HK-2 (cell line): ENCODE measurements at regions not wholly inside any gene's neighbourhood (a gene's known extent, or its start where the extent isn't known, plus 50 kb on each side); places are given as distances from the start of the nearest gene placed in this dataset.
"Not testable (repeated sequence)": the region's sequence is repeated elsewhere in the genome, so short reads cannot be mapped to it uniquely, and the experiment has no call there.

Experiments
- DNase-seq: peaks from one replicate; pipeline ENCODE4 v3.0.0-alpha.2; 2018; ENCODE audit not compliant: unreplicated experiment

- DNase-seq: not testable (repeated sequence)
Measured at GRCh38 chr4:134622626-134623575, 421.3 kb upstream of the PABPC4L start.

GRCh38 chr4:134622199-134622598 is 420.6 kb upstream of the PABPC4L start:
- no peak for DNase-seq

- DNase-seq: not testable (repeated sequence)
Measured at GRCh38 chr4:134621715-134622114, 420.1 kb upstream of the PABPC4L start.

GRCh38 chr4:134610956-134611355 is 409.4 kb upstream of the PABPC4L start:
- no peak for DNase-seq

GRCh38 chr4:134610172-134610571 is 408.6 kb upstream of the PABPC4L start:
- no peak for DNase-seq

GRCh38 chr4:134601706-134602105 is 400.1 kb upstream of the PABPC4L start:
- no peak for DNase-seq

GRCh38 chr4:134591326-134591725 is 389.7 kb upstream of the PABPC4L start:
- no peak for DNase-seq

- DNase-seq: no peak
Measured at GRCh38 chr4:134585972-134586371, 384.4 kb upstream of the PABPC4L start.

- DNase-seq: no peak
Measured at GRCh38 chr4:134567461-134567860, 365.9 kb upstream of the PABPC4L start.

- DNase-seq: no peak
Measured at GRCh38 chr4:134560728-134561127, 359.1 kb upstream of the PABPC4L start.

GRCh38 chr4:134552063-134552462 is 350.5 kb upstream of the PABPC4L start:
- no peak for DNase-seq

GRCh38 chr4:134551348-134551747 is 349.8 kb upstream of the PABPC4L start:
- no peak for DNase-seq

GRCh38 chr4:134548052-134548628 is 346.6 kb upstream of the PABPC4L start:
- no peak for DNase-seq

GRCh38 chr4:134546279-134546678 is 344.7 kb upstream of the PABPC4L start:
- no peak for DNase-seq

- DNase-seq: peak; percentile 24
Measured at GRCh38 chr4:134544303-134544770, 342.7 kb upstream of the PABPC4L start.

- no peak for DNase-seq
Measured at GRCh38 chr4:134540588-134540987, 339.0 kb upstream of the PABPC4L start.

GRCh38 chr4:134539729-134540231 is 338.2 kb upstream of the PABPC4L start:
- no peak for DNase-seq

- DNase-seq: no peak
Measured at GRCh38 chr4:134537701-134538100, 336.1 kb upstream of the PABPC4L start.

GRCh38 chr4:134533068-134533467 is 331.5 kb upstream of the PABPC4L start:
- no peak for DNase-seq

- no peak for DNase-seq
Measured at GRCh38 chr4:134531013-134531412, 329.4 kb upstream of the PABPC4L start.

- no peak for DNase-seq
Measured at GRCh38 chr4:134529629-134530028, 328.0 kb upstream of the PABPC4L start.

GRCh38 chr4:134518574-134519217 is 317.1 kb upstream of the PABPC4L start:
- DNase-seq: no peak
